ENCODE measurements at regions not wholly inside any gene's neighbourhood (a gene's known extent, or its start where the extent isn't known, plus 50 kb on each side); places are given as distances from the start of the nearest gene placed in this dataset.

- Histone ChIP-seq H3K27ac (no peak overlapping the region), H3K9me3 (no peaks in the 10 kb centered on the region), H3K36me3 (no peaks in the 10 kb centered on the region), H3K27me3 (no peaks in the 10 kb centered on the region), H3K4me3 (no peak overlapping the region), H3K4me1 (no peaks in the 10 kb centered on the region)
- intact Hi-C loops (cut with DNase I; ENCODE audit: low total_unique reads): no loop called here
- no peak for DNase-seq
- TF ChIP-seq CTCF (IDR thresholded peaks at IDR 0.05): no peak
Observed at GRCh38 chr2:198424112-198424511, 619.7 kb downstream of the PLCL1 start.

- Histone ChIP-seq H3K36me3 (no peaks in the 10 kb centered on the region), H3K27me3 (no peaks in the 10 kb centered on the region), H3K4me3 (no peak overlapping the region), H3K27ac (no peak overlapping the region), H3K4me1 (no peaks in the 10 kb centered on the region), H3K9me3 (no peaks in the 10 kb centered on the region)
- no peak for TF ChIP-seq CTCF (IDR thresholded peaks at IDR 0.05)
- no peak for DNase-seq
- intact Hi-C loops (cut with DNase I; ENCODE audit: low total_unique reads): no loop called here
Observed at GRCh38 chr2:198417836-198418235, 613.4 kb downstream of the PLCL1 start.

- no peaks in the 10 kb centered on the region for H3K27me3 ChIP-seq
- H3K4me1 ChIP-seq: no peaks in the 10 kb centered on the region
- H3K27ac ChIP-seq: no peak overlapping the region
- TF ChIP-seq CTCF (IDR thresholded peaks at IDR 0.05): no peak
- intact Hi-C loops (cut with DNase I; ENCODE audit: low total_unique reads): no loop called here
- no peak overlapping the region for H3K4me3 ChIP-seq
- no peaks in the 10 kb centered on the region for H3K36me3 ChIP-seq
- H3K9me3 ChIP-seq: no peaks in the 10 kb centered on the region
- DNase-seq: no peak
Observed at GRCh38 chr2:198414976-198415375, 610.6 kb downstream of the PLCL1 start.

GRCh38 chr2:198411936-198412335 is 607.5 kb downstream of the PLCL1 start:
- no peak for TF ChIP-seq CTCF (IDR thresholded peaks at IDR 0.05)
- Histone ChIP-seq H3K36me3 (no peaks in the 10 kb centered on the region), H3K9me3 (no peaks in the 10 kb centered on the region), H3K4me1 (no peaks in the 10 kb centered on the region), H3K4me3 (no peak overlapping the region), H3K27ac (no peak overlapping the region), H3K27me3 (no peaks in the 10 kb centered on the region)
- no peak for DNase-seq
- intact Hi-C loops (cut with DNase I; ENCODE audit: low total_unique reads): no loop called here

DNA sequence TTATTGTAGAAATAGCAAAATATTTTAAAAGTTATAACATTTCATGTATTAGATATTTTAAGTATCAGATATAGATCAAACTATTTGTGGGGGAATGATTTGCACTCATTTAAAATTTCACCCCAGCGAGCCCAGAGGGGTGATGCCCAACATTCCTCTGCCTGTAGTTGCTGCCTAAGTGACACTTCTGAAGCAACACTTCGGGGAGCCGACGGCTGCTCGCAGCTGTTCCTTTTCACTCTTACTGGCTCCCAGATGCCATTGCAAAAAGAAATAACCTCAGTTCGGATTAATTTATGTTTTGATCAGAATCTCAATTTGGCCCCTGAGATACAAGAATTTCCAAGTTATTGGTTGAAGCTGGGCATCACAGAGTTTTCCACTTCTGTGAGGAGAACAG is 603.8 kb downstream of the PLCL1 start:
- intact Hi-C loops (cut with DNase I; ENCODE audit: low total_unique reads): no loop called here

More for the DNA sequence above, 603.8 kb downstream of the PLCL1 start:
- TF ChIP-seq CTCF (IDR thresholded peaks at IDR 0.05): no peak
- H3K4me1 ChIP-seq: no peaks in the 10 kb centered on the region
- no peak overlapping the region for H3K27ac ChIP-seq
- DNase-seq: no peak
- no peaks in the 10 kb centered on the region for H3K9me3 ChIP-seq
- H3K4me3 ChIP-seq: no peak overlapping the region
- H3K36me3 ChIP-seq: no peaks in the 10 kb centered on the region
- no peaks in the 10 kb centered on the region for H3K27me3 ChIP-seq
